Right lobe of liver (tissue), 6 donors: ENCODE measurements at regions not wholly inside any gene's neighbourhood (a gene's known extent, or its start where the extent isn't known, plus 50 kb on each side); places are given as distances from the start of the nearest gene placed in this dataset.

Experiments
- ATAC-seq, 4 donors: fragments of 200-7000 bp; cut with Tn5 transposase; one replicate each; pipeline ENCODE4 v1.9.1; 2020; ENCODE audit warnings: mild to moderate bottlenecking in 4 of 4, moderate library complexity in 4 of 4
- DNase-seq, 3 donors: peaks; one replicate each; pipeline ENCODE4 v3.0.0-alpha.2; 2020
- H3K27ac ChIP-seq, 3 donors: fragments of 200-600 bp; one replicate each; pipeline ENCODE4 v1.8.0; 2022
- H3K27me3 ChIP-seq, 2 donors: fragments of 200-600 bp; one replicate each; pipeline ENCODE4 v1.8.0; 2022
- H3K36me3 ChIP-seq, 4 donors: fragments of 200-600 bp; sonication (generic) in 1 of 4; one replicate each; pipeline versions ENCODE4 v1.5.1 to v1.8.0; 2017 to 2022; ENCODE audit warnings: control low read depth in 1 of 4
- H3K4me1 ChIP-seq, 4 donors: fragments of 200-600 bp; sonication (generic) in 1 of 4; one replicate each; pipeline versions ENCODE4 v1.5.1 to v1.8.0; 2017 to 2022; ENCODE audit warnings: control low read depth in 1 of 4
- H3K4me3 ChIP-seq, 3 donors: fragments of 200-600 bp; one replicate each; pipeline ENCODE4 v1.8.0; 2022
- H3K9me3 ChIP-seq, 4 donors: fragments of 200-600 bp; sonication (generic) in 1 of 4; one replicate each; pipeline versions ENCODE4 v1.5.1 to v1.8.0; 2017 to 2022; ENCODE audit warnings: control low read depth in 1 of 4
- CTCF ChIP-seq, 4 donors: fragments of 200-600 bp in 3 of 4; fragments of 450-650 bp in 1 of 4; IDR thresholded peaks; one replicate each; pipeline versions ENCODE4 v1.5.1 to v1.8.0; 2016 to 2022; ENCODE audit warnings: antibody characterized with exemption in 4 of 4, mild to moderate bottlenecking in 2 of 4
- POLR2A ChIP-seq: fragments of 450-650 bp; IDR thresholded peaks from one replicate; pipeline ENCODE4 v1.6.1; 2017; ENCODE audit warnings: antibody characterized with exemption, mild to moderate bottlenecking
- WGBS: methylation state at CpG from one replicate; pipeline ENCODE4 v1.1.6; 2018; ENCODE audit warnings: low coverage, low lambda C conversion rate; ENCODE audit not compliant: insufficient coverage; ENCODE audit errors: missing lambda C conversion rate; 5-methylcytosine and 5-hydroxymethylcytosine counted together
- intact Hi-C, 2 donors: fragments of 100-400 bp; cut with DNase I; formaldehyde crosslinking; loops; one replicate each; pipeline versions ENCODE4 v1.11.2 to v1.14.1; 2022
- donor health status: DM: no; HTN: yes; CAD: no.
- donor health status: DM: no; HTN: no; CAD: no.
- donor health status: DM: no; HTN: no; CAD: no.
- donor health status: DM: no; HTN: yes; CAD: no.
- donor health status: DM: no; HTN: yes; CAD: no.

GRCh38 chr11:34830648-34831047 is 85.5 kb downstream of the APIP start:
- Histone ChIP-seq H3K36me3 (no peaks in the 10 kb centered on the region), H3K4me1 (peaks cover 0 to 10% (median 2%) of the 10 kb centered on the region in 4 donors), H3K9me3 (no peaks in the 10 kb centered on the region), H3K4me3 (no peak overlapping the region), H3K27me3 (no peaks in the 10 kb centered on the region), H3K27ac (no peak overlapping the region)
- intact Hi-C loops, result no loop called here
- DNase-seq, result no peak
- WGBS, result 90% methylated on average over 2 of the region's 8 CpGs
- no peak for TF ChIP-seq POLR2A
- no peak for TF ChIP-seq CTCF (IDR thresholded peaks at IDR 0.05)
- no peak for ATAC-seq

DNA sequence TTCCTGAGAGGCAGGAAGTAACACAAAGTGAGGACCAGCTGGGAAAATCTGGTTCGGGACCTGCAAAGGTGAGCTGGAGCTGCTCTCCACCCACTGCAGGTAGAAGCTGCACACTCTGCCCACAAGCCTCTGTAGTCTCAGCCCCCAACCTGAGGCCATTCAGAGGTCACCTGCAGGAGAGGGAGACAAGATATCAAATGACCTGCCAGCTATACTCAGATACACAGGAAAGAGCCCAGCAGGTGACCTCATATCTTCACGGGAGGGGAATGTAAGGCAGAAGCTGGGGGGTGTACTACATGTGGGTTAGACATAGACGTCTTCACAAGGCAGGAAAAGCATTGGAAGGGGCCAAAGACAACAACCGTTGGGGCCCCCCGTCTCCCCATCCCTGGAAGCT is 86.1 kb downstream of the APIP start:
- WGBS, result 50% methylated on average over 3 of the region's 5 CpGs
- ATAC-seq (peak in 1 of 4 donors; percentile 13), DNase-seq (no peak)
- Histone ChIP-seq H3K9me3 (no peaks in the 10 kb centered on the region), H3K4me1 (peaks cover 0 to 10% (median 2%) of the 10 kb centered on the region in 4 donors), H3K27me3 (no peaks in the 10 kb centered on the region), H3K36me3 (no peaks in the 10 kb centered on the region), H3K27ac (no peak overlapping the region), H3K4me3 (no peak overlapping the region)
- TF ChIP-seq POLR2A, result no peak
- no peak for TF ChIP-seq CTCF (IDR thresholded peaks at IDR 0.05)
- intact Hi-C loops, result no loop called here

GRCh38 chr11:34827228-34827627 is 89.0 kb downstream of the APIP start:
- DNase-seq (no peak), ATAC-seq (peak; percentile 14 to 59 (median 26))
- no peak overlapping the region for H3K4me3 ChIP-seq

DNA sequence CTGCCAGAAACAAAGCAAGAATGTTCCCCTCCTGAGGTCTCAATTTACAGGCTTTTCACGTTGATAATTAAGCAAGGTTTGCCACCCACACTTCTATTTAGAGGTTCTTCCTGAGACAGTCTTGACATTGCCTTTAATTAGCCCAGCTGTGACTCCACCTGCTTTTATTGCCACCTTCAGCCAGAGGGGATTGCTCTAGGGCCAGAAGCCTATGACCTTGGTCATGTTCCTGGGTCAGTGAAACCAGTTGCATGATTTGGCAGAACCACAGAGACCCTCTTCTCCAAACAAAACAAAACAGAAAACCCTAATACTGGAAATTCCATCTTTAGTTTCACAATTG is 89.8 kb downstream of the APIP start:
- Histone ChIP-seq H3K36me3 (no peaks in the 10 kb centered on the region), H3K27me3 (no peaks in the 10 kb centered on the region), H3K4me3 (no peak overlapping the region), H3K9me3 (no peaks in the 10 kb centered on the region), H3K4me1 (peaks cover 0 to 42% (median 2%) of the 10 kb centered on the region in 4 donors), H3K27ac (no peak overlapping the region)
- intact Hi-C loops, result no loop called here
- DNase-seq (no peak), ATAC-seq (no peak)
- WGBS, result 86% methylated on average over 1 of the region's 1 CpG
- TF ChIP-seq POLR2A (no peak), CTCF (IDR thresholded peaks at IDR 0.05) (no peak)

More at GRCh38 chr11:34827228-34827627, 89.0 kb downstream of the APIP start:
- 35% methylated on average over 1 of the region's 1 CpG for WGBS
- H3K9me3 ChIP-seq, result no peaks in the 10 kb centered on the region
- H3K4me1 ChIP-seq, result peaks cover 0 to 34% (median 2%) of the 10 kb centered on the region in 4 donors
- H3K36me3 ChIP-seq, result no peaks in the 10 kb centered on the region
- H3K27ac ChIP-seq, result peak overlapping the region in 1 of 3 donors; percentile 15
- intact Hi-C loops, result no loop called here
- no peaks in the 10 kb centered on the region for H3K27me3 ChIP-seq
- no peak for TF ChIP-seq CTCF (IDR thresholded peaks at IDR 0.05)
- no peak for TF ChIP-seq POLR2A
